Fibroblast of lung (primary cell): ENCODE measurements at regions not wholly inside any gene's neighbourhood (a gene's known extent, or its start where the extent isn't known, plus 50 kb on each side); places are given as distances from the start of the nearest gene placed in this dataset.

ENCODE experiments used
- DNase-seq, 2 donors: peaks; one replicate each; pipeline versions ENCODE4 v3.0.0 to v3.0.0-alpha.2; 2010; ENCODE audit warnings: low read depth in 2 of 2
- H2AFZ ChIP-seq: 2 replicates; pipeline ENCODE4 v1.5.1; 2012; ENCODE audit warnings: low read length, control low read depth, inconsistent platforms
- H3K27ac ChIP-seq: 2 replicates; pipeline ENCODE4 v1.5.1; 2011; ENCODE audit warnings: low read length, control low read depth; ENCODE audit not compliant: insufficient read depth
- H3K27me3 ChIP-seq: 2 replicates; pipeline ENCODE4 v1.5.1; 2011; ENCODE audit warnings: mild to moderate bottlenecking, low read length; ENCODE audit not compliant: control insufficient read depth, insufficient read depth
- H3K36me3 ChIP-seq: 2 replicates; pipeline ENCODE4 v1.5.1; 2011; ENCODE audit warnings: low read length; ENCODE audit not compliant: control insufficient read depth, insufficient read depth
- H3K4me1 ChIP-seq: 2 replicates; pipeline ENCODE4 v1.5.1; 2011; ENCODE audit warnings: low read length; ENCODE audit not compliant: control insufficient read depth, insufficient read depth; ENCODE audit errors: extremely low read depth
- H3K4me2 ChIP-seq: 2 replicates; pipeline ENCODE4 v1.5.1; 2011; ENCODE audit warnings: low read length, control low read depth; ENCODE audit not compliant: insufficient read depth; ENCODE audit errors: extremely low read depth
- H3K4me3 ChIP-seq, 4 experiments: fragments of 200-600 bp in 1 of 4; sonication (generic) in 1 of 4; replicated peaks in 1 of 4; 2 replicates each; pipeline ENCODE4 v1.5.1; 2011 to 2016; ENCODE audit warnings: low read length in 4 of 4, low read depth in 3 of 4, mild to moderate bottlenecking in 3 of 4, control low read depth in 2 of 4, inconsistent platforms in 1 of 4, mixed read lengths in 1 of 4; ENCODE audit not compliant: insufficient read depth in 1 of 4; ENCODE audit errors: control extremely low read depth in 1 of 4
- H3K79me2 ChIP-seq: 2 replicates; pipeline ENCODE4 v1.5.1; 2012; ENCODE audit warnings: mild to moderate bottlenecking, low read length, inconsistent platforms; ENCODE audit not compliant: control insufficient read depth, insufficient read depth
- H3K9ac ChIP-seq: 2 replicates; pipeline ENCODE4 v1.5.1; 2011; ENCODE audit warnings: mild to moderate bottlenecking, low read length, control low read depth; ENCODE audit not compliant: insufficient read depth
- H3K9me3 ChIP-seq: 2 replicates; pipeline ENCODE4 v1.5.1; 2012; ENCODE audit warnings: low read depth, low read length; ENCODE audit not compliant: control insufficient read depth, insufficient read depth
- H4K20me1 ChIP-seq: 2 replicates; pipeline ENCODE4 v1.5.1; 2011; ENCODE audit warnings: low read length; ENCODE audit not compliant: control insufficient read depth, insufficient read depth; ENCODE audit errors: extremely low read depth
- EZH2 ChIP-seq: IDR thresholded peaks from 2 replicates; pipeline ENCODE4 v1.5.1; 2012; ENCODE audit warnings: low read length, control low read depth, mild to moderate bottlenecking; ENCODE audit errors: missing control alignments
- TF ChIP-seq, protein P1 (sequence below), 2 donors: IDR thresholded peaks in 1 of 2; conservative IDR thresholded peaks in 1 of 2; 1 replicate in 1 of 2; 2 replicates in 1 of 2; pipeline ENCODE4 v1.5.1; 2011 to 2012; ENCODE audit warnings: low read length in 2 of 2, control low read depth in 1 of 2, inconsistent platforms in 1 of 2, low read depth in 1 of 2, mild to moderate bottlenecking in 1 of 2

DNA sequence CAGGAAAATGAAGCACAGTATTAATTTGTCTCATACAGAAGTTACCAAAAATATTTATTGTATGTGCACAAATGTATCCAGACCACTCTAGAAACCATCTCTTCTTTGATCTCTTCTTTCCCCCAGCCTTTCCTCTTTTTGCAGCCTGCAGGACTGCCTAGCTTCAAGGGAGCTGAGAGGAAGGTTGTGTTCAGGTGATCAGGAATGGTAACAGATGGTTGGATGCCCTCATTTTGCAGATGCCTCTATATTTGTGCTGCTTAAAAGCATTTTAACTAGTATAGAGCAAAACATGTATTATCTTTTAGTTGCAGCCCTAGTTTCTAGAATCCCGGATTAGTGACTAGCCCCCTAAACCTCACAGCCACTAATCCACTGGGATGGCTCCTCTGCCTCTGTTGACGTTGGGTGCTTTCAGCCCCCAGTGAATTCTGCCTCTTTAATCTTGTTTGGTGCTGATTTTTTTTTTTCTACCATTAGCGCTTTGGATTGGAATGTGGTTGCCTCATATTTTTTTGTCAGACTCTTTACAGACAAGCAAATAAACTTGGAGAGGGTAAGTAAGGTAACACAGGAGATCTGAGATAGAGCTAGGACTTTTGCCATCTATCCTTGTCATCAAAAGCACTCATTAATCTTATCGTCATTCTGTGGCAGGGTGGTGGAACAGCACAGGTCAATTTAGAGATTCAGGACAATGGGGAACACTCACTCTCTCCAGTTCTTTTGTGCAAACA, 103.8 kb upstream of the NDUFV2 start:
- no peaks in the 10 kb centered on the region for H3K79me2 ChIP-seq
- no peak overlapping the region for H3K9ac ChIP-seq
- no peaks in the 10 kb centered on the region for H3K4me1 ChIP-seq
- no peaks in the 10 kb centered on the region for H3K9me3 ChIP-seq
- TF ChIP-seq, protein P1, sequence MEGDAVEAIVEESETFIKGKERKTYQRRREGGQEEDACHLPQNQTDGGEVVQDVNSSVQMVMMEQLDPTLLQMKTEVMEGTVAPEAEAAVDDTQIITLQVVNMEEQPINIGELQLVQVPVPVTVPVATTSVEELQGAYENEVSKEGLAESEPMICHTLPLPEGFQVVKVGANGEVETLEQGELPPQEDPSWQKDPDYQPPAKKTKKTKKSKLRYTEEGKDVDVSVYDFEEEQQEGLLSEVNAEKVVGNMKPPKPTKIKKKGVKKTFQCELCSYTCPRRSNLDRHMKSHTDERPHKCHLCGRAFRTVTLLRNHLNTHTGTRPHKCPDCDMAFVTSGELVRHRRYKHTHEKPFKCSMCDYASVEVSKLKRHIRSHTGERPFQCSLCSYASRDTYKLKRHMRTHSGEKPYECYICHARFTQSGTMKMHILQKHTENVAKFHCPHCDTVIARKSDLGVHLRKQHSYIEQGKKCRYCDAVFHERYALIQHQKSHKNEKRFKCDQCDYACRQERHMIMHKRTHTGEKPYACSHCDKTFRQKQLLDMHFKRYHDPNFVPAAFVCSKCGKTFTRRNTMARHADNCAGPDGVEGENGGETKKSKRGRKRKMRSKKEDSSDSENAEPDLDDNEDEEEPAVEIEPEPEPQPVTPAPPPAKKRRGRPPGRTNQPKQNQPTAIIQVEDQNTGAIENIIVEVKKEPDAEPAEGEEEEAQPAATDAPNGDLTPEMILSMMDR (conservative IDR thresholded peaks at IDR 0.05 in 1 of 2, IDR thresholded peaks at IDR 0.05 in 1 of 2; ENCODE audit: low read depth in 1 of 2, low read length in 2 of 2): no peak
- TF ChIP-seq EZH2: no peak
- H3K27me3 ChIP-seq: no peaks in the 10 kb centered on the region
- H2AFZ ChIP-seq: no peak overlapping the region
- DNase-seq: peak; percentile 28 to 73
- H3K4me2 ChIP-seq: no peak overlapping the region
- no peak overlapping the region for H3K4me3 ChIP-seq
- no peaks in the 10 kb centered on the region for H3K36me3 ChIP-seq
- H3K27ac ChIP-seq: no peak overlapping the region
- no peaks in the 10 kb centered on the region for H4K20me1 ChIP-seq

DNA sequence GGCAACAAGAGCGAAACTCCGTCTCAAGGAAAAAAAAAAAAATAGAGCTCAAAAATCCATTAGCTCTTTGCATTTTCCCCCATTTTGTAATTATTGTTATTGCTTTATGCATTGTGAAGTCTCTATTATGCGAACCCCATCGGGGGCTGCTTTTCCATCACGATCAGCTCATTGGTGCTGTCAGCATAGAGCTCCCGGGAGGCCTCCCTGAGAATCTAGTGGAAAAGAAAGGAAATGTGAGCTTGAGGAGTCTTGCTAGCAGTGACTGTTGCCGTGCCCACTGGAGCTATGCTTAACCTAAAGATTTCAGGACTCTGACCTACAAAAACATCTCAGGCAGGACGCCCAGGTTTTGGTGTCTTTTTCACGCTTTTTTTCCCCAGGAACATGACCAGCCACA, 102.6 kb upstream of the NDUFV2 start:
- no peak for DNase-seq
- Histone ChIP-seq H3K4me2 (no peak overlapping the region), H3K27ac (no peak overlapping the region), H3K4me1 (no peaks in the 10 kb centered on the region), H3K79me2 (no peaks in the 10 kb centered on the region), H4K20me1 (no peaks in the 10 kb centered on the region), H2AFZ (peak overlapping the region; percentile 16), H3K4me3 (no peak overlapping the region), H3K36me3 (no peaks in the 10 kb centered on the region), H3K9me3 (no peaks in the 10 kb centered on the region), H3K27me3 (no peaks in the 10 kb centered on the region), H3K9ac (no peak overlapping the region)
- no peak for TF ChIP-seq EZH2
- TF ChIP-seq, protein P1 (conservative IDR thresholded peaks at IDR 0.05 in 1 of 2, IDR thresholded peaks at IDR 0.05 in 1 of 2; ENCODE audit: low read depth in 1 of 2, low read length in 2 of 2): no peak

DNA sequence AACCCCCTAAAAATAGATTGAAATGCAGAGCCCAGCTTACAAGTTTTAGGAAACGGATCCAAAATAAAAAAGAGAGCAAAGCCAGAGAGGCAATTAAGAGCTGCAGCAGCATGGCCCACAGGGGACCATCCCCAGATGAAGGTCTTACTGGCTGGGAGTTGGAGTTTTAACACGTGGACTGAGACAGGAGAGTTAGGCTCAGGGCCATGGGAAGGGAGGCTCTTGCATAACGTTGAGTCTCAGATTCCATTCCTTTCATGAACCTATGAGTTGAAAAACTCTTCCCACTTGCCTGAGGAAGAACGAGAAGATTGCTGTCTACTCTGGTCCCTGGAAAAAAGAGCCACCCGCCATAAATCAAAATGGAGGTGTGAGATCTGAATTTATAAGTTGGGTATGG, 101.8 kb upstream of the NDUFV2 start:
- Histone ChIP-seq H2AFZ (no peak overlapping the region), H4K20me1 (no peaks in the 10 kb centered on the region), H3K9ac (no peak overlapping the region), H3K36me3 (no peaks in the 10 kb centered on the region), H3K27me3 (no peaks in the 10 kb centered on the region), H3K9me3 (no peaks in the 10 kb centered on the region), H3K4me1 (no peaks in the 10 kb centered on the region), H3K27ac (no peak overlapping the region), H3K79me2 (no peaks in the 10 kb centered on the region), H3K4me2 (no peak overlapping the region), H3K4me3 (no peak overlapping the region)
- TF ChIP-seq, protein P1 (conservative IDR thresholded peaks at IDR 0.05 in 1 of 2, IDR thresholded peaks at IDR 0.05 in 1 of 2; ENCODE audit: low read depth in 1 of 2, low read length in 2 of 2): no peak
- TF ChIP-seq EZH2: no peak
- DNase-seq: peak in 1 of 2 donors; percentile 46
